ENCODE measurements at regions not wholly inside any gene's neighbourhood (a gene's known extent, or its start where the extent isn't known, plus 50 kb on each side); places are given as distances from the start of the nearest gene placed in this dataset.

- no peak overlapping the region for H2AFZ ChIP-seq (ENCODE audit: low read length)
- H3K9ac ChIP-seq (ENCODE audit: extremely low read depth, insufficient read length, low read length): no peak overlapping the region
- H3K18ac ChIP-seq (ENCODE audit: insufficient read length, low read depth, low read length): no peak overlapping the region
- DNase-seq: no peak
- H3K79me1 ChIP-seq (ENCODE audit: insufficient read depth, low read depth, low read length, poor library complexity, severe bottlenecking): no peaks in the 10 kb centered on the region
- no peak overlapping the region for H2BK12ac ChIP-seq (ENCODE audit: insufficient read length, low read depth, low read length)
- H3K56ac ChIP-seq (ENCODE audit: insufficient read length, low read depth, low read length): no peak overlapping the region
- H3K27me3 Mint-ChIP-seq (ENCODE audit: low read depth): peaks cover 2% of the 10 kb centered on the region; the same call in 1 of the 2 replicates
- no peak overlapping the region for H3K4ac ChIP-seq (ENCODE audit: low read depth, low read length)
- TF ChIP-seq CTCF (conservative IDR thresholded peaks at IDR 0.05): no peak
- H3K27ac ChIP-seq (ENCODE audit: insufficient read length, low read depth, low read length): no peak overlapping the region
- H3K4me1 Mint-ChIP-seq: peaks cover 8 to 22% of the 10 kb centered on the region in 2 experiments; a peak in 2 of 4 replicates
- H3K27me3 ChIP-seq (ENCODE audit: insufficient read depth, low read length): no peaks in the 10 kb centered on the region
- no peak overlapping the region; a peak in 3 of 7 replicates for H3K27ac Mint-ChIP-seq
- H3K4me2 ChIP-seq (ENCODE audit: insufficient read depth, insufficient read length, low read length): no peak overlapping the region
- H3K36me3 Mint-ChIP-seq (ENCODE audit: insufficient read depth in 1 of 3, low read depth in 3 of 3): no peaks in the 10 kb centered on the region
- no peaks in the 10 kb centered on the region for H3K9me3 ChIP-seq (ENCODE audit: control insufficient read depth, low read depth, low read length)
- WGBS (ENCODE audit: extremely low coverage, insufficient read length, low lambda C conversion rate): no CpG with 5 or more reads among the region's 3 CpGs
- H3K23me2 ChIP-seq (ENCODE audit: insufficient read length, low read depth, low read length, poor library complexity, severe bottlenecking): no peaks in the 10 kb centered on the region
- H2BK20ac ChIP-seq (ENCODE audit: low read depth, low read length, poor library complexity, severe bottlenecking): no peak overlapping the region
- H4K5ac ChIP-seq (ENCODE audit: insufficient read length, low read depth, low read length): no peak overlapping the region
- no peak overlapping the region for H2BK120ac ChIP-seq (ENCODE audit: low read depth, low read length, poor library complexity, severe bottlenecking)
- no peak overlapping the region for H2AK5ac ChIP-seq (ENCODE audit: insufficient read length, low read length)
- no peak overlapping the region for H3T11ph ChIP-seq (ENCODE audit: low read length)
- H3K23ac ChIP-seq (ENCODE audit: insufficient read length, low read depth, low read length): no peak overlapping the region
- no peaks in the 10 kb centered on the region; a peak in 1 of 5 replicates for H3K9me3 Mint-ChIP-seq
- H4K20me1 ChIP-seq (ENCODE audit: control insufficient read depth, insufficient read depth, insufficient read length): no peaks in the 10 kb centered on the region
- H3K79me2 ChIP-seq (ENCODE audit: insufficient read depth, low read length): no peaks in the 10 kb centered on the region
- H2BK5ac ChIP-seq (ENCODE audit: insufficient read length, low read length): no peak overlapping the region
- no peak overlapping the region for H3K14ac ChIP-seq (ENCODE audit: insufficient read depth, low read length)
- no peak overlapping the region for H4K8ac ChIP-seq (replicated peaks; ENCODE audit: insufficient read length, low read depth, low read length)
- no peak overlapping the region for H2BK15ac ChIP-seq (ENCODE audit: low read depth, low read length)
- H4K91ac ChIP-seq (ENCODE audit: insufficient read length, low read depth, low read length): no peak overlapping the region
- peaks cover 8% of the 10 kb centered on the region for H3K4me1 ChIP-seq (ENCODE audit: insufficient read depth, low read length)
- peak overlapping the region in 1 of 2 experiments; percentile 57; a peak in 2 of 5 replicates for H3K4me3 Mint-ChIP-seq
Measured at GRCh38 chr11:95335989-95336388, 105.0 kb upstream of the SESN3 start.
